Activated naive CD4-positive, alpha-beta T cell treated with anti-CD3 and anti-CD28 coated beads for 36 hours (primary cell): ENCODE measurements at regions not wholly inside any gene's neighbourhood (a gene's known extent, or its start where the extent isn't known, plus 50 kb on each side); places are given as distances from the start of the nearest gene placed in this dataset.
"Not testable (repeated sequence)": the region's sequence is repeated elsewhere in the genome, so short reads cannot be mapped to it uniquely, and the experiment has no call there.

Experiments used
- CTCF ChIA-PET: fragments of 350-600 bp; sonication (Branson Sonifier 250); formaldehyde crosslinking; loops from one replicate; lab custom pipeline; 2021; ENCODE audit warnings: antibody characterized with exemption; lab: Charles Lee
- DNase-seq: peaks from one replicate; pipeline ENCODE4 v3.0.0-alpha.2; 2020
- H3K27ac Mint-ChIP-seq: one replicate; pipeline ENCODE4 v1.8.0; 2021; ENCODE audit warnings: mild to moderate bottlenecking, mixed read lengths
- H3K27me3 Mint-ChIP-seq: one replicate; pipeline ENCODE4 v1.8.0; 2021; ENCODE audit warnings: low read depth, mixed read lengths
- H3K36me3 Mint-ChIP-seq: one replicate; pipeline ENCODE4 v1.8.0; 2021; ENCODE audit warnings: low read depth, mixed read lengths
- H3K4me1 Mint-ChIP-seq: one replicate; pipeline ENCODE4 v1.8.0; 2021; ENCODE audit warnings: low read depth, mixed read lengths
- H3K4me3 Mint-ChIP-seq: one replicate; pipeline ENCODE4 v1.8.0; 2021; ENCODE audit warnings: mild to moderate bottlenecking, moderate library complexity, mixed read lengths
- H3K9me3 Mint-ChIP-seq: one replicate; pipeline ENCODE4 v1.8.0; 2021; ENCODE audit warnings: mixed read lengths
- intact Hi-C: fragments of 100-400 bp; cut with micrococcal nuclease; formaldehyde crosslinking; loops from one replicate; pipeline ENCODE4 v1.15.1; 2023

DNA sequence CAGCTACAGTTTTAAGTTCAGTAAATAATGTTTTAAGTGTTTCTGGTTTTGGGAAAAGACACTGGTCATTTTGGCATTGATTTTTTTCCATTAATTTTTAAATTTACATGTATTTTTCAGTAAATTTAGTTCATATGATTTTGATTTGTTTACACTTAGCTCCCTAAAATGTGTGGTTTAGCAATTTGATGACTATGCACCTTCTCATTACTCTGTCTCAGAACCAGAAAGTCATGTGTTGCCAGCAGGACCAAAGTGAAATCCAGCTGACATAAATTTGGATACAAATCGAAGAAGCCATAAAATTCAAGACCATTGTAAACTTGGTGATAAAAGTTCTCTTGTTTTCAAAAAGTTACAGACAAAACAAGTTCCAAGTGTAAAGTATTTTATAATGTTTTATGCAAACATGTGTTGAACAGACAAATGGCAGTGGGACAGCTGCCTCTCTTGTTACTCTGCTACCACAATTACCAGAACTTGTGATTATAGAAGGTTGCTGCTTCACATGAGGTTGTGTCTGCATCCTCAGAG lies 354.8 kb downstream of the NR2F1-AS1 start:
- H3K36me3 Mint-ChIP-seq: no peaks in the 10 kb centered on the region
- no peak overlapping the region for H3K4me3 Mint-ChIP-seq
- CTCF ChIA-PET: interaction anchor here (0.7 kb wide), 1 partner anchor 777 kb away, joined by 3 read pairs; no protein-coding TSS in a partner anchor
- no peaks in the 10 kb centered on the region for H3K4me1 Mint-ChIP-seq
- H3K9me3 Mint-ChIP-seq: peaks cover 1% of the 10 kb centered on the region
- H3K27ac Mint-ChIP-seq: no peak overlapping the region
- DNase-seq: no peak
- H3K27me3 Mint-ChIP-seq: no peaks in the 10 kb centered on the region
- intact Hi-C loops: no loop called here

DNA sequence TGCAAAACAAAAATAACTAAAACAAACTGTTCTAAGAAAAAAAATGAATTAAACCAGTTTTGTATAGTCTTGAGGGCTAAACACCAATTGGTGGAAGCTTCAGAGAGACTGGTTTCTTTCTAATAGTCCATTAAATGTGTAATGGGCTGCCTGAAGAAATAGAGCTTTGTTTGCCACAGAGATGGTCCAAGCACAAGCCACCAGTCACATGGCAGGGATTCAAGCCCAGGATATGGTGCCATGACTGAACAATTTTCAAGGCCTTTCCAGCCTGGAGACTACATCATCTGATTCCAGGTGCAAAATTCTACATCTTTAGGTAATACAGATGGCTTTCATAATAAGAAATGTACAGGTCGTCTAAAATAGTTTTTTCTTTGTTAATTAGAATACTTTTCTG lies 355.3 kb downstream of the NR2F1-AS1 start:
- Mint-ChIP-seq H3K9me3 (peaks cover 1% of the 10 kb centered on the region), H3K27me3 (no peaks in the 10 kb centered on the region), H3K4me1 (no peaks in the 10 kb centered on the region), H3K36me3 (no peaks in the 10 kb centered on the region), H3K27ac (no peak overlapping the region), H3K4me3 (no peak overlapping the region)
- DNase-seq: no peak
- CTCF ChIA-PET: no interaction called here
- intact Hi-C loops: no loop called here

DNA sequence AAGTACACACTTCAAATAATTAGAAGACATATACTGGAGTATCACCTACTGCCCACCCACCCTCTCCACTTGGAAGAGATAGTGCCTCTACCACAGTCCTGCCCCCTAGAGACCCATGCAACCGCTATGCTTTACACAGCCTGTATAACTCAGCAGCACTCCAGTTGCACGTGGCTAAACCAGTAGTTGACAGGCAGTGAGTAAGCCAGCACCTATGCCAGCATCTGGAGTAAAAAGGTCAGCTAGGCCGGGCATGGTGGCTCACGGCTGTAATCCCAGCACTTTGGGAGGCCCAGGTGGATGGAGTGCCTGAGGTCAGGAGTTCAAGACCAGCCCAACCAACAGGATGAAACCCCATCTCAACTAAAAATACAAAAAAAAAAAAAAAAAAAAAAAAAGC lies 356.4 kb downstream of the NR2F1-AS1 start:
- CTCF ChIA-PET: interaction anchor here (0.6 kb wide), 1 partner anchor 47 kb away, joined by 4 read pairs; no protein-coding TSS in a partner anchor
- Mint-ChIP-seq H3K27me3 (no peaks in the 10 kb centered on the region), H3K27ac (no peak overlapping the region), H3K9me3 (peaks cover 1% of the 10 kb centered on the region), H3K36me3 (no peaks in the 10 kb centered on the region), H3K4me3 (no peak overlapping the region), H3K4me1 (no peaks in the 10 kb centered on the region)
- DNase-seq: no peak
- intact Hi-C loops: no loop called here

DNA sequence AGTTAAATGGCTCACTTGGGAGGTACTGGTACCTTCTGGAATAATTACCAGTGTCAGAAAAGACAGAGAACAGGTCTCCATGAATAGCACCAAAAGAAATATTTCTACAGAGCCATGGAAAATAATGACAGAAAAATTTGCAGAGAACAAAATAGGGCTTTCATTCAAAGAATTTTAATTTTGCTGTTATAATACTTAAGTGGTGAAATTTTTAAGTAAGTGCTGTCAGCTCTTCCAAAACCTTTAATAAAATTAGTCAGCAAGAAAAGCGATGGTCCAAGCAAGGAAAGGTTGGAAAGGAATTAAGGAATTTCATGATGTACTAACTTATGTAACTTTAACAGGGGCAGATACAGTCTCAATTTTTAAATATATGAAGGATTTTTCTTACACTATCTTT lies 359.2 kb downstream of the NR2F1-AS1 start:
- CTCF ChIA-PET: no interaction called here
- intact Hi-C loops: no loop called here
- H3K27me3 Mint-ChIP-seq: no peaks in the 10 kb centered on the region
- no peak overlapping the region for H3K27ac Mint-ChIP-seq
- DNase-seq: no peak
- H3K4me3 Mint-ChIP-seq: no peak overlapping the region
- no peaks in the 10 kb centered on the region for H3K4me1 Mint-ChIP-seq
- H3K9me3 Mint-ChIP-seq: peaks cover 1% of the 10 kb centered on the region
- no peaks in the 10 kb centered on the region for H3K36me3 Mint-ChIP-seq

DNA sequence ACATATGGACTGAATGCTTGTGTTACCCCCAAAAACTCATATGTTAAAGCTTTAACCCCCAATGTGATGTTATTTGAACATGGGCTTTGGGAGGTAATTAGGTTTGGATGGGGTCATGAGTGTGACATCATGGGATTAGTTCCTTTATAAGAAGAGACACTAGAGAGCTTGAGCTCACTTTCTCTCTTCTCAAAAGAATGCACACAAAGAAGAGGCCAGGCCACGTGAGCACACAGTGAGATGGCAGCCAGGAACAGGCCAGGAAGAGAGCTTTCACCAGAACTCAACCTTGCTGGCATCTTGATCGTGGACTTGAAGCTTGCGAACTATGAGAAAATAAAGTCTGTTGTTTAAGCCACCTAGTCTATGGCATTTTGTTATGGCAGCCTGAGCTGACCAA lies 360.6 kb downstream of the NR2F1-AS1 start:
- H3K4me1 Mint-ChIP-seq: no peaks in the 10 kb centered on the region
- intact Hi-C loops: no loop called here
- H3K27me3 Mint-ChIP-seq: no peaks in the 10 kb centered on the region
- H3K4me3 Mint-ChIP-seq: no peak overlapping the region
- H3K27ac Mint-ChIP-seq: no peak overlapping the region
- H3K9me3 Mint-ChIP-seq: peaks cover 1% of the 10 kb centered on the region
- H3K36me3 Mint-ChIP-seq: no peaks in the 10 kb centered on the region
- CTCF ChIA-PET: no interaction called here
- DNase-seq: no peak

DNA sequence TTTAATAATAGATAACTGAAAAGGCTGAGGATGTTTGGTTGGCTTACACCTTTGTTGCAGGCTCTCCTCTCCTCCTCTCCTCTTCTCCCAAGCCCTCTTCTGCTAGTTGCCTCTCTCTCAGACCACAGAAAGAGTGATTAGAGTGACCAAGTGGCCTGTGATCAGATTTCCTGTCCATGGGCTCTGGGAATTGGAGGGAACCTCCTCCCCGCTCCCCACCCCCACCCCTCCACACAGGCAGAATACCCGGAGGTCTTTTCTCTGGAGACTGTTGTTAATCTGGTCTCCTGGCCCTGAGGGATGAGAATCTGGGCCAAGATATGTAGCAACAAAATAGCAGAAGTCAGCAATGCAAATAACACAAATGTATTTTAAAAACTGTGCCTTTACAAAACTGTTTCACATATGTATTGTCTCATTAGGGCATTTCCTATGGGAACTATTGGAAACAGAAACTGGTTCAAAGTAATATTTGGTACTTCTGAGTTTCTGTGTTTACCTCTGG lies 361.3 kb downstream of the NR2F1-AS1 start:
- Mint-ChIP-seq H3K9me3 (peaks cover 1% of the 10 kb centered on the region), H3K4me3 (no peak overlapping the region), H3K27me3 (no peaks in the 10 kb centered on the region), H3K4me1 (no peaks in the 10 kb centered on the region), H3K27ac (no peak overlapping the region), H3K36me3 (no peaks in the 10 kb centered on the region)
- no peak for DNase-seq
- CTCF ChIA-PET: no interaction called here
- intact Hi-C loops: no loop called here

DNA sequence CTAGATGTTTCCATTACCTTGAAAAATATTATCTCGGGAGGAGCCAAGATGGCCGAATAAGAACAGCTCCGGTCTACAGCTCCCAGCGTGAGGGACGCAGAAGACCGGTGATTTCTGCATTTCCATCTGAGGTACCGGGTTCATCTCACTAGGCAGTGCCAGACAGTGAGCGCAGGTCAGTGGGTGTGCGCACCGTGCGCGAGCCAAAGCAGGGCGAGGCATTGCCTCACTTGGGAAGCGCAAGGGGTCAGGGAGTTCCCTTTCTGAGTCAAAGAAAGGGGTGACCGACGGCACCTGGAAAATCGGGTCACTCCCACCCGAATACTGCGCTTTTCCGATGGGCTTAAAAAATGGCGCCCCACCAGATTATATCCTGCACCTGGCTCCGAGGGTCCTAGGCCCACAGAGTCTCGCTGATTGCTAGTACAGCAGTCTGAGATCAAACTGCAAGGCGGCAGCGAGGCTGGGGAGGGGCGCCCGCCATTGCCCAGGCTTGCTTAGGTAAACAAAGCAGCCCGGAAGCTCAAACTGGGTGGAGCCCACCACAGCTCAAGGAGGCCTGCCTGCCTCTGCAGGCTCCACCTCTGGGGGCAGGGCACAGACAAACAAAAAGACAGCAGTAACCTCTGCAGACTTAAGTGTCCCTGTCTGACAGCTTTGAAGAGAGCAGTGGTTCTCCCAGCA lies 367.8 kb downstream of the NR2F1-AS1 start:
- H3K4me1 Mint-ChIP-seq, DNase-seq, H3K9me3 Mint-ChIP-seq, H3K36me3 Mint-ChIP-seq, H3K27ac Mint-ChIP-seq, intact Hi-C loops, H3K27me3 Mint-ChIP-seq, CTCF ChIA-PET, H3K4me3 Mint-ChIP-seq: not testable (repeated sequence)

DNA sequence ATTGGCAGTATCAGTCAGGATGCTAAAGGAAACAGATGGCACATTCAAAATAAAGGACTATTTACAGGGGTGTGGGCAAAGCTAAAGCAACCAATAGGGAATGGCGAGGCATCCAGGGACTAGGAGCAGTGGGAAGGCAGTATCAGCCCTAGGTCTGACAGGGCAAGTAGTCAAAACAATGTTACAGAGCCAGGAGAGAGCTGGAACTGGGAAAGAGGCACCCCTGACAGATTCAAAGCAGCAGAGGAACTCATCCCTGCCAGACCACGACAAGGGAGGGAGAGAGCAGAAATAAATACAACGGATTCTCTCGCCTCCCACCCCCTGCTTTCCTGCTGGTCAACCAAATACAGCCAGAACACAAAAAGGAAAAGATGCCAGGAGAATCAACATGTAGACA lies 371.5 kb downstream of the NR2F1-AS1 start:
- Mint-ChIP-seq H3K27ac (no peak overlapping the region), H3K4me1 (no peaks in the 10 kb centered on the region), H3K4me3 (no peak overlapping the region), H3K9me3 (no peaks in the 10 kb centered on the region), H3K36me3 (no peaks in the 10 kb centered on the region), H3K27me3 (no peaks in the 10 kb centered on the region)
- intact Hi-C loops: no loop called here
- DNase-seq: no peak
- CTCF ChIA-PET: no interaction called here

DNA sequence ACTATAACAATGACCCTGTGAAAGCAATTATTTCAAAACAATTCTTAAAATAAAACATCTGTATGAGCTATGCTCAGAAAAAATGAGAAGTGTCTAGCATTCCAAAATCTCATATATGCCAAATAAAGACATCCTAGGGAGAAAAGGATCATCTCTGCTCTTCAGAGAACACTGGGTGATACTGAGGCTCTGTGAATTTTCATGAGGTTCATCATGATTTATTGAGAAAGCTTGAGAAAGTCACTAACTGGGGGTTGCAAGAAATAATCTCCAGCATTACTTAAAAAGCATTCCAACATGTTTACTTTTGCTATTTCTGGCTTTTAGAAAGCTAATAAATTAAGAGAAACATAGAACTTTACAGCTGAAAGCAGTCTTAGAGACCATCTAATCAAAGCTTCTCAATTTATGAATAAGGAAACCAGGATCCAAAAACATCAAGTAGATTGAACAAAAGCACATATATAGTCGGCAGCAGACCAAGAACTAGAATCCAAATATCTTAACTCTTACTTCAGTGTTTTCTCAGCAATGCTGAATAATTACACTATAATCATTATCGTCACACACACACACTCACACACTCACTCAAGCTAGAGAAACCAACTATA lies 372.8 kb downstream of the NR2F1-AS1 start:
- CTCF ChIA-PET: no interaction called here
- intact Hi-C loops: no loop called here
- Mint-ChIP-seq H3K4me1 (no peaks in the 10 kb centered on the region), H3K4me3 (no peak overlapping the region), H3K27me3 (no peaks in the 10 kb centered on the region), H3K9me3 (peaks cover 3% of the 10 kb centered on the region), H3K27ac (no peak overlapping the region), H3K36me3 (no peaks in the 10 kb centered on the region)
- DNase-seq: no peak

DNA sequence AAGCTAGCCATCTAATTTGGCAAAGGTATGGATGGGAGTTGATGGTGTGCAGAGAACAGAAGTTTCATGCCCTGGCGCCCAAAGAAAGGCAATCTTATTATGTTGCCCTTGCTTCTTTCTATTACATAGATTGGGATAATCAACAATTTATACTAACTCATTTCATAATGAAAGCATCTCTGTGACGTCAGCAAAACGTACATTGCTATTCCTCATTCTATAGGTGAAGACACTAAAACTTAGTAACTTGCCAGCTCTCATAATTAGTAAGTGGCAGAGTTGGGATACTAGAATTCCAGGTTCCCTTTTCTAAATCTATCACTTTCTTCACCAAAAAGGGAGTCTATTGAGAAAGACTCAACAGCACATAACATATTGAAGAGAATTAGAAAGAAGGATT lies 374.8 kb downstream of the NR2F1-AS1 start:
- CTCF ChIA-PET: no interaction called here
- no peak overlapping the region for H3K27ac Mint-ChIP-seq
- peaks cover 4% of the 10 kb centered on the region for H3K9me3 Mint-ChIP-seq
- intact Hi-C loops: no loop called here
- no peaks in the 10 kb centered on the region for H3K4me1 Mint-ChIP-seq
- no peak overlapping the region for H3K4me3 Mint-ChIP-seq
- no peaks in the 10 kb centered on the region for H3K27me3 Mint-ChIP-seq
- no peaks in the 10 kb centered on the region for H3K36me3 Mint-ChIP-seq
- DNase-seq: no peak

DNA sequence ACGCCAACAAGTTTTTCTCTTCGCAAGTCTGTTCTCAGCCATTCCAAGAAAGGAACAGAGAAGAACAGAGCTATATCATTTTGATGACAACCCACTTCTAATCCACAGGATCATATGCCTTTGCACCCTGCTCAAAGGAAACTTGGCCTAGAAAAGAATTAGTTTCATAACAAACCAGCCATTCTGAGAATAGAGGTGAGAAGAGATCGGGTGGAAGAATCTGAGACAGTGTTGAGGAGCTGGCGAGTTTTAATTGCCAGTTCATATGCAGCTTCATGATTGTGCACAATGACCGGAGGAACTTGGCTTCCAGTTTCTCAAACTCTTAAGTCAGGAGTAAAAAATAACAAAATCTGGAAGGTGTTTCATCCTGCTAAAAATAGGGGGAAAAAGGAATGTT lies 380.0 kb downstream of the NR2F1-AS1 start:
- no peaks in the 10 kb centered on the region for H3K36me3 Mint-ChIP-seq
- CTCF ChIA-PET: no interaction called here
- H3K27me3 Mint-ChIP-seq: no peaks in the 10 kb centered on the region
- H3K9me3 Mint-ChIP-seq: peaks cover 4% of the 10 kb centered on the region
- no peaks in the 10 kb centered on the region for H3K4me1 Mint-ChIP-seq
- DNase-seq: no peak
- intact Hi-C loops: no loop called here
- no peak overlapping the region for H3K27ac Mint-ChIP-seq
- H3K4me3 Mint-ChIP-seq: no peak overlapping the region

DNA sequence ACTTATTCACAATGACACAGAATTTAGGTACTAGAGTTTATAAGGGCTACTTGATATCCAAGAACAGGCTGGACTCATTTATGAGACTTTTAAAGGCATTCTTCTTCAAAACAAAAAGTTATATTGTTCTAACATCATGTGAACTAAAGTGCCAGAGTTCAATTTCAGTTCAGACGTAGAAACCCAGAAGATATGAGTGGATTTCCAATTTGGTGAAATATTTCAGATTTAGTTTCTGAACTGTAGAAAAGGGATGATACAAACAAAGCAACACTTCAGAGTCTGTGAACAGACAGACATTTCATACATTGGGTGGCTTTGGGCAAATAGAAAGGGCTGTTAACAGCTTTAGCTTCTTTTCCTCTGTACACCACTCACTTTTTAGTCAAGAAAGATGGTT lies 384.0 kb downstream of the NR2F1-AS1 start:
- CTCF ChIA-PET: no interaction called here
- H3K4me1 Mint-ChIP-seq: no peaks in the 10 kb centered on the region
- H3K27me3 Mint-ChIP-seq: no peaks in the 10 kb centered on the region
- intact Hi-C loops: no loop called here
- no peaks in the 10 kb centered on the region for H3K36me3 Mint-ChIP-seq
- no peak overlapping the region for H3K4me3 Mint-ChIP-seq
- no peak for DNase-seq
- H3K27ac Mint-ChIP-seq: no peak overlapping the region
- H3K9me3 Mint-ChIP-seq: peaks cover 1% of the 10 kb centered on the region
